Activated naive CD8-positive, alpha-beta T cell treated with anti-CD3 and anti-CD28 coated beads for 36 hours (primary cell): ENCODE measurements at regions not wholly inside any gene's neighbourhood (a gene's known extent, or its start where the extent isn't known, plus 50 kb on each side); places are given as distances from the start of the nearest gene placed in this dataset.

Source experiments
- DNase-seq: peaks from one replicate; pipeline ENCODE4 v3.0.0; 2021
- H3K27ac Mint-ChIP-seq: one replicate; pipeline ENCODE4 v1.8.0; 2022; ENCODE audit warnings: mild to moderate bottlenecking, moderate library complexity, mixed read lengths
- H3K27me3 Mint-ChIP-seq: one replicate; pipeline ENCODE4 v1.8.0; 2022; ENCODE audit warnings: mild to moderate bottlenecking, mixed read lengths
- H3K36me3 Mint-ChIP-seq: one replicate; pipeline ENCODE4 v1.8.0; 2021; ENCODE audit warnings: mild to moderate bottlenecking, mixed read lengths
- H3K4me1 Mint-ChIP-seq: one replicate; pipeline ENCODE4 v1.8.0; 2021; ENCODE audit warnings: mixed read lengths
- H3K4me3 Mint-ChIP-seq: one replicate; pipeline ENCODE4 v1.8.0; 2022; ENCODE audit warnings: mild to moderate bottlenecking, moderate library complexity, mixed read lengths
- H3K9me3 Mint-ChIP-seq: one replicate; pipeline ENCODE4 v1.8.0; 2022; ENCODE audit warnings: mixed read lengths

- H3K9me3 Mint-ChIP-seq: peaks cover 7% of the 10 kb centered on the region
- no peak overlapping the region for H3K27ac Mint-ChIP-seq
- no peak for DNase-seq
- peaks cover 2% of the 10 kb centered on the region for H3K4me1 Mint-ChIP-seq
- no peak overlapping the region for H3K4me3 Mint-ChIP-seq
- no peaks in the 10 kb centered on the region for H3K36me3 Mint-ChIP-seq
- no peaks in the 10 kb centered on the region for H3K27me3 Mint-ChIP-seq
These were observed 122.8 kb upstream of the USP24 start for GRCh38 chr1:55337801-55338447.

GRCh38 chr1:55334797-55335196 is 119.6 kb upstream of the USP24 start:
- H3K36me3 Mint-ChIP-seq: no peaks in the 10 kb centered on the region
- H3K27ac Mint-ChIP-seq: no peak overlapping the region
- H3K27me3 Mint-ChIP-seq: no peaks in the 10 kb centered on the region
- H3K4me3 Mint-ChIP-seq: no peak overlapping the region
- DNase-seq: no peak
- peaks cover under 1% of the 10 kb centered on the region for H3K9me3 Mint-ChIP-seq
- peaks cover 2% of the 10 kb centered on the region for H3K4me1 Mint-ChIP-seq

DNA sequence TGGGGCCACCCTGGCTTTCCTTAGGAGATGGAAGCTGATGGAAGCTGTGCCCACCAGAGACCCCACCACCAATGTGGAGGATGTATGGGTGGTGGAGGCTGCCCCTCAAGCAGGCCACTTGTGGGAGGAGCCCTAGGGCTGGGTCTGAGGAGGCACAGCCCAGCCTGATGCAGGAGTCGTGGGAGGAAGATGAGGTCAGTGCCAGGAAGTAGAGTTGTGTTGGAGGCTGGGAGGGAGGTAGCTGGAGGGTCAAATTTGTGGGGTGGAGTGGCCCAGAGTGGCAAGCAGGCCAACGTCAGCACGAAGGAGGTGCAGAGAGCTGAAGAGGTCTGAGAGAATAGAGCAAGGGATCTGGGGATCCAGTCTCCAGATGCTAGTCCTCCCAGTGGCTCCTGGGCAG is 119.0 kb upstream of the USP24 start:
- no peaks in the 10 kb centered on the region for H3K27me3 Mint-ChIP-seq

DNA sequence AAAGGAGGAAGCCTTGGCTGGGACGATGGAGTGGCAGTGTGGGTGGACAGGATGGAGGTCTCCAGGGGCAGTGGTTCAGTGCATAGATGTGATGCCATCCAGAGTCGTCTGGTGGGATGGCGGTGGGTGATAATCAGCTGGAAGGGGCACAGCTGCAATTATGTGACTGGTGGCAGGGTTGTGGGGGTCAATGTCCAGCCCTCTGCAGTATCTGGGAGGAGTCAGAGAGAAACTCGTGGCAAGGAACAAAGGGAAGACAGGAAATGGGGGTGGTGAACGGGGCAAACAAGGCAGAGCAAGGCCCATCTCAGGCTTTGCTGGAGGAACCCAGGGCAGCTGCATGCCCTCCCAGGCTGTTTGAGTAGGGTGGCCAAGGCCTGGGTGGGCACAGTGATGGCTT is 118.3 kb upstream of the USP24 start:
- no peak overlapping the region for H3K27ac Mint-ChIP-seq
- H3K4me1 Mint-ChIP-seq: peaks cover 2% of the 10 kb centered on the region
- H3K9me3 Mint-ChIP-seq: no peaks in the 10 kb centered on the region
- H3K27me3 Mint-ChIP-seq: no peaks in the 10 kb centered on the region
- no peak overlapping the region for H3K4me3 Mint-ChIP-seq
- H3K36me3 Mint-ChIP-seq: no peaks in the 10 kb centered on the region
- no peak for DNase-seq

More for the DNA sequence above, 119.0 kb upstream of the USP24 start:
- H3K36me3 Mint-ChIP-seq: no peaks in the 10 kb centered on the region
- no peaks in the 10 kb centered on the region for H3K9me3 Mint-ChIP-seq
- H3K27ac Mint-ChIP-seq: no peak overlapping the region
- peaks cover 2% of the 10 kb centered on the region for H3K4me1 Mint-ChIP-seq
- DNase-seq: no peak
- no peak overlapping the region for H3K4me3 Mint-ChIP-seq

DNA sequence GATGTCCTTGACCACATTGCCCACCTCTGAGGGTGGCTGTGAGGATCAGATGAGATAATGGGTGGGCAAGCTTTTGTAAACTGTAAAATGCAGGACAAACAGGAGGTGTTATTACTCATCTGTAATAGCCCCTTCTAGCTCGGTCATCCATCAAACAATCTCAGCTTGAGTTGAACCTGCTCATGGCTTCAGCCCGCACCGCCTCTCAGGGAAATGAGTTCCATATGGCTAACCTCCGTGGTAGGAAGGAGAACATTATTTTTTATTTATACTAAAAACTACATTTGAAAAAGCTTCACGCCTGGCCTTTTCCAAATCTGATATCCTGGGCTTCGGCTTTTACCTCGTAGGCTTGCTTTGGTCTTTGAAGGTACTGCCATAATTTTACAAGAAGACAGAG is 116.2 kb upstream of the USP24 start:
- no peak for DNase-seq
- Mint-ChIP-seq H3K27me3 (no peaks in the 10 kb centered on the region), H3K9me3 (no peaks in the 10 kb centered on the region), H3K36me3 (no peaks in the 10 kb centered on the region), H3K4me1 (peaks cover 2% of the 10 kb centered on the region), H3K4me3 (no peak overlapping the region), H3K27ac (no peak overlapping the region)

GRCh38 chr1:55329808-55330432 is 114.8 kb upstream of the USP24 start:
- Mint-ChIP-seq H3K27me3 (no peaks in the 10 kb centered on the region), H3K27ac (no peak overlapping the region), H3K9me3 (no peaks in the 10 kb centered on the region), H3K4me3 (no peak overlapping the region), H3K4me1 (peaks cover 2% of the 10 kb centered on the region), H3K36me3 (no peaks in the 10 kb centered on the region)
- DNase-seq: no peak

- Mint-ChIP-seq H3K4me3 (no peak overlapping the region), H3K36me3 (no peaks in the 10 kb centered on the region), H3K9me3 (no peaks in the 10 kb centered on the region), H3K27me3 (no peaks in the 10 kb centered on the region), H3K4me1 (no peaks in the 10 kb centered on the region), H3K27ac (no peak overlapping the region)
- no peak for DNase-seq
These were observed 113.9 kb upstream of the USP24 start for GRCh38 chr1:55329091-55329490.

GRCh38 chr1:55326496-55327243 is 111.5 kb upstream of the USP24 start:
- Mint-ChIP-seq H3K27ac (no peak overlapping the region), H3K36me3 (no peaks in the 10 kb centered on the region), H3K27me3 (no peaks in the 10 kb centered on the region), H3K4me3 (no peak overlapping the region), H3K9me3 (no peaks in the 10 kb centered on the region), H3K4me1 (no peaks in the 10 kb centered on the region)
- no peak for DNase-seq

GRCh38 chr1:55323760-55324159 is 108.6 kb upstream of the USP24 start:
- Mint-ChIP-seq H3K36me3 (no peaks in the 10 kb centered on the region), H3K4me3 (no peak overlapping the region)
- no peak for DNase-seq

DNA sequence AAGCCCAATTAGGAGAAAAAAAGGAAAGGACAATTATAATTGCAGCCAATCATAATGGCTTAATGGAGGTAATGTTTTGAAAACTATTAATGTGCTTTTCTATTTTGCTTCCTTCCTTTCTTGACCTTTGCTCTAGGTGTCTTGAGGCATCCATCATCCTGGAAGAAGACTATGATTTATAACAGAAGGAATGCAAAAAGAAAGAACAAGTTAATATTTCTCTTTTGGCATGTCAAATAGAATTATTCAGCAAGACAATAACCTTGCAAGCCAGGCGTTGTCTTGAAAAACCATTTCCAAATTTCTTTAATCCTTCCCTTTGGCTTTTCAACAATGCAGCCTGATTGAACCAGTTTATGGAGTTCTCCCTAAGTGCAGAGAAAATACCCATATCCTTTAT is 107.7 kb upstream of the USP24 start:
- H3K27ac Mint-ChIP-seq: no peak overlapping the region
- no peak for DNase-seq
- H3K4me3 Mint-ChIP-seq: no peak overlapping the region

More at GRCh38 chr1:55323760-55324159, 108.6 kb upstream of the USP24 start:
- Mint-ChIP-seq H3K9me3 (no peaks in the 10 kb centered on the region), H3K4me1 (no peaks in the 10 kb centered on the region), H3K27me3 (no peaks in the 10 kb centered on the region), H3K27ac (no peak overlapping the region)

GRCh38 chr1:55321942-55322341 is 106.8 kb upstream of the USP24 start:
- Mint-ChIP-seq H3K4me3 (no peak overlapping the region), H3K36me3 (no peaks in the 10 kb centered on the region), H3K27me3 (no peaks in the 10 kb centered on the region), H3K4me1 (peaks cover under 1% of the 10 kb centered on the region), H3K9me3 (no peaks in the 10 kb centered on the region), H3K27ac (no peak overlapping the region)
- DNase-seq: no peak

More for the DNA sequence above, 107.7 kb upstream of the USP24 start:
- H3K27me3 Mint-ChIP-seq: no peaks in the 10 kb centered on the region
- H3K4me1 Mint-ChIP-seq: no peaks in the 10 kb centered on the region
- no peaks in the 10 kb centered on the region for H3K9me3 Mint-ChIP-seq
- no peaks in the 10 kb centered on the region for H3K36me3 Mint-ChIP-seq

- no peaks in the 10 kb centered on the region for H3K36me3 Mint-ChIP-seq
- H3K27ac Mint-ChIP-seq: no peak overlapping the region
- peaks cover 4% of the 10 kb centered on the region for H3K4me1 Mint-ChIP-seq
- no peaks in the 10 kb centered on the region for H3K27me3 Mint-ChIP-seq
- H3K4me3 Mint-ChIP-seq: no peak overlapping the region
- DNase-seq: no peak
- H3K9me3 Mint-ChIP-seq: no peaks in the 10 kb centered on the region
These were observed 105.7 kb upstream of the USP24 start for GRCh38 chr1:55320891-55321290.

DNA sequence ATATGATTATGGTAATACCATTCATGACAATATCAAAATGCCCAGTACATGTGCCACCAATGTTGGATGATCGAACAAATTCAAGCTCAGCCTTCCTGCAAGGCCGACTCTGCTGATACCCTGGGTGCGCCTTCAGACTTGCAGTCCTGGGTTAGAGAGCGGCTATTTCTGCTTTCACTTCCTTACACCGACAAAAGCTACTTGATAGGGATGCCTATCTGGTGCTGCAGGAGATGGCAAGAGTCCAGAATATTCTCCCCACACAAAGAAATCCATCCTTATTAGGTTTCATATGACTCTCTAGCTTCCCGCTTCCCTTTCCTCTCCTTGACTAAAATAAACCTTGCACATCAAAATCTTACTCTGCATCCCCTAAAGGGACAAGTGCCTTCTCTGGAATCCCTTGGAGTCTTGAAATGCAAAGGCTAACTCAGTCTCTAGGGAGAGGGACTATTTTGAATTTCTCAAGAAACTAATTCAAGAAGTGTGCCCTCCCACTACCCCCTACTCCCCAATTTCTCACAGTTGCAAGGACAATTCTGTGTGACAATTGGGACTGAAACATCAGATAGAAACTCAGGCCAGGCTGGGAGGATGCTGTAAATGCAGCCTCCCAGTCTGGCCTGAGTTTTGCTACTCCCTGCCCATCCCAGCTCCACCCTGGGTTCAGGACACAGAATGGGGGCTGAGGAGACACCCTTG is 103.1 kb upstream of the USP24 start:
- Mint-ChIP-seq H3K9me3 (no peaks in the 10 kb centered on the region), H3K27ac (no peak overlapping the region), H3K4me1 (peaks cover 5% of the 10 kb centered on the region), H3K4me3 (no peak overlapping the region), H3K36me3 (no peaks in the 10 kb centered on the region), H3K27me3 (no peaks in the 10 kb centered on the region)
- no peak for DNase-seq

DNA sequence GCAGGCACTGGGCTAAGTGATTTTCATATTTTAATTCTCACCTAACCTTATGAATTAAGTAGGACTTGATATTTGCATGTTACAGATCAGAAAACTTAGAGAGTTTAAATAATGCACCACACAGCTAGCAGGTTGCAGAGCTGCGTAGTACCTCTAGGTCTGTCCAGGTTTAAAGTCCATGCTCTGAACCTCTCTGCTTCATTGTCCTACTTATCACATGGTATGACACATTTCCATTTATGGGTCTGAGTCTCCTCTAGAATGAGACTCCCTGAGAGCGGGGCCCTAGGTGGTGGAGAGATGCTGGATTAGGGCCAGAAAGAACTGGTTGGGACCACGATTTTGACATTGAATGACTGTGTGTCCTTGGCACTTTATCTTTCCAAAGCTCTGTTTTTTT is 102.5 kb upstream of the USP24 start:
- Mint-ChIP-seq H3K4me3 (no peak overlapping the region), H3K9me3 (no peaks in the 10 kb centered on the region), H3K4me1 (peaks cover 5% of the 10 kb centered on the region), H3K36me3 (no peaks in the 10 kb centered on the region), H3K27ac (no peak overlapping the region), H3K27me3 (no peaks in the 10 kb centered on the region)
- no peak for DNase-seq

DNA sequence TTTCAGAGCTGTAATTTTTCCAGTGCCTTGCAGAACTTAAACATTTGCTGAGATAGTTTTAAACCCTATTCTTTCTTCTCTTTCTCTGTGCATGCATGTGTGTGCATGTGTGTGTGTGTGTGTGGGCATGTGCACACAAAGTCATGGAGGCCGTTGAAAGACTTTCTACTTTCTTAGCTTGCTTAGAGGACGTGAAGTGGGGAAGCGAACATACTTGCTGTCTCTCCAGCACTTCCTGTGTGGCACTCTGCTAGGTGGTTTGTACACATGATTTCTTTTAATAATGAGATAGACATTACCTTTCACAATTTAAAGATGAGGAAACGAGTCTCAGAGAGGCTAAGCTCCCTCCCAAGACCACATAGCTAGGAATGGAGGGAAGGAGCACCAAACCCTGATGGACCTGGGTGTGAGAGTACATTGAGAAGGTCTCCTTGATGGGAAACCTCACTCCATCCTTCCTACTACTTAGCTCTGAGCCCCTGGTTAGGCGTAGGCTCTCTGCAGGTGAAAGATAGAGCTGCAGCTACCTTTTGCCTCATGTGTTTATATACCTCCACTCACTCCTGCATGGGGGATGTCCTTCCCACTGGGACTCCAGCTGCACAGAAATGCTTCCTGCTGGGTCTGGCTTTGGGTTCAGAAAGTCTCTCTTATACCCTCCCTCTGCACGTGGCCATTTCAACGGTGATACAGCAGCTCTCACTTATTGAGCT is 101.9 kb upstream of the USP24 start:
- no peaks in the 10 kb centered on the region for H3K36me3 Mint-ChIP-seq
- no peaks in the 10 kb centered on the region for H3K9me3 Mint-ChIP-seq
- DNase-seq: no peak
- no peak overlapping the region for H3K27ac Mint-ChIP-seq
- H3K4me3 Mint-ChIP-seq: no peak overlapping the region
- peaks cover 5% of the 10 kb centered on the region for H3K4me1 Mint-ChIP-seq
- H3K27me3 Mint-ChIP-seq: no peaks in the 10 kb centered on the region
